BLaER1 treated with 17β-estradiol and CSF1 and Interleukin-3, amounts not matched to agents 10 nM and 100 nM (cell line): ENCODE measurements at regions not wholly inside any gene's neighbourhood (a gene's known extent, or its start where the extent isn't known, plus 50 kb on each side); places are given as distances from the start of the nearest gene placed in this dataset.
"Not testable (repeated sequence)": the region's sequence is repeated elsewhere in the genome, so short reads cannot be mapped to it uniquely, and the experiment has no call there.

Experiments
- H3K27ac ChIP-seq, 11 experiments: shearing (Covaris generic); formaldehyde crosslinking; 2 replicates each; pipeline ENCODE4 v1.8.1; 2022
- H3K27me3 ChIP-seq, 11 experiments: shearing (Covaris generic); formaldehyde crosslinking; 2 replicates each; pipeline ENCODE4 v1.8.1; 2022
- H3K36me3 ChIP-seq, 11 experiments: shearing (Covaris generic); formaldehyde crosslinking; 2 replicates each; pipeline ENCODE4 v1.8.1; 2022
- H3K4me1 ChIP-seq, 10 experiments: shearing (Covaris generic); formaldehyde crosslinking; 2 replicates each; pipeline ENCODE4 v1.8.1; 2022
- H3K4me2 ChIP-seq, 11 experiments: shearing (Covaris generic); formaldehyde crosslinking; 2 replicates each; pipeline ENCODE4 v1.8.1; 2022
- H3K4me3 ChIP-seq, 10 experiments: shearing (Covaris generic); formaldehyde crosslinking; 2 replicates each; pipeline ENCODE4 v1.8.1; 2022
- H3K9ac ChIP-seq, 11 experiments: shearing (Covaris generic); formaldehyde crosslinking; 2 replicates each; pipeline ENCODE4 v1.8.1; 2022
- H3K9me3 ChIP-seq, 11 experiments: shearing (Covaris generic); formaldehyde crosslinking; replicated peaks in 1 of 11; 2 replicates each; pipeline ENCODE4 v1.8.1; 2022
- H4K20me1 ChIP-seq, 11 experiments: shearing (Covaris generic); formaldehyde crosslinking; 2 replicates each; pipeline ENCODE4 v1.8.1; 2022
- Cebpa-rat ChIP-seq, 11 experiments: shearing (Covaris generic); IDR thresholded peaks; 2 replicates each; pipeline ENCODE4 v1.8.1; 2022

- H3K4me1 ChIP-seq: no peaks in the 10 kb centered on the region
- H3K9ac ChIP-seq: no peak overlapping the region
- no peak overlapping the region for H3K27ac ChIP-seq
- H3K9me3 ChIP-seq: no peaks in the 10 kb centered on the region
- no peak overlapping the region for H3K4me2 ChIP-seq
- H3K4me3 ChIP-seq: no peak overlapping the region
- no peak for TF ChIP-seq Cebpa-rat (IDR thresholded peaks at IDR 0.05)
- no peaks in the 10 kb centered on the region for H4K20me1 ChIP-seq
- no peaks in the 10 kb centered on the region for H3K36me3 ChIP-seq
- no peaks in the 10 kb centered on the region for H3K27me3 ChIP-seq
These were observed 398.2 kb upstream of the MYT1L start for GRCh38 chr2:2729246-2729645.

- Histone ChIP-seq H3K36me3 (no peaks in the 10 kb centered on the region), H3K4me2 (no peak overlapping the region), H4K20me1 (no peaks in the 10 kb centered on the region), H3K9me3 (no peaks in the 10 kb centered on the region), H3K27me3 (no peaks in the 10 kb centered on the region), H3K4me3 (no peak overlapping the region), H3K4me1 (no peaks in the 10 kb centered on the region), H3K9ac (no peak overlapping the region), H3K27ac (no peak overlapping the region)
- TF ChIP-seq Cebpa-rat (IDR thresholded peaks at IDR 0.05): no peak
These were observed 397.6 kb upstream of the MYT1L start for GRCh38 chr2:2728635-2729034.

GRCh38 chr2:2727876-2728511 is 396.9 kb upstream of the MYT1L start:
- Histone ChIP-seq H4K20me1 (no peaks in the 10 kb centered on the region), H3K4me2 (no peak overlapping the region), H3K27ac (no peak overlapping the region), H3K9ac (no peak overlapping the region), H3K27me3 (no peaks in the 10 kb centered on the region), H3K36me3 (no peaks in the 10 kb centered on the region), H3K4me1 (no peaks in the 10 kb centered on the region), H3K4me3 (no peak overlapping the region), H3K9me3 (no peaks in the 10 kb centered on the region)
- no peak for TF ChIP-seq Cebpa-rat (IDR thresholded peaks at IDR 0.05)

- no peaks in the 10 kb centered on the region for H3K36me3 ChIP-seq
- H3K4me3 ChIP-seq: no peak overlapping the region
- TF ChIP-seq Cebpa-rat (IDR thresholded peaks at IDR 0.05): no peak
- no peaks in the 10 kb centered on the region for H3K9me3 ChIP-seq
- H3K4me1 ChIP-seq: no peaks in the 10 kb centered on the region
- H3K27me3 ChIP-seq: no peaks in the 10 kb centered on the region
- no peaks in the 10 kb centered on the region; a peak in 1 of 22 replicates for H4K20me1 ChIP-seq
- no peak overlapping the region for H3K27ac ChIP-seq
- no peak overlapping the region for H3K9ac ChIP-seq
- no peak overlapping the region for H3K4me2 ChIP-seq
These were observed 395.1 kb upstream of the MYT1L start for GRCh38 chr2:2726163-2726562.

- Histone ChIP-seq H3K27me3 (no peaks in the 10 kb centered on the region), H3K4me2 (no peak overlapping the region), H3K27ac (no peak overlapping the region), H3K4me1 (no peaks in the 10 kb centered on the region), H3K36me3 (no peaks in the 10 kb centered on the region), H3K4me3 (no peak overlapping the region), H4K20me1 (peaks cover 0 to 6% (median 0%) of the 10 kb centered on the region in 11 experiments; a peak in 2 of 22 replicates), H3K9me3 (no peaks in the 10 kb centered on the region), H3K9ac (no peak overlapping the region)
- no peak for TF ChIP-seq Cebpa-rat (IDR thresholded peaks at IDR 0.05)
These were observed 392.0 kb upstream of the MYT1L start for GRCh38 chr2:2723064-2723463.

- Histone ChIP-seq H3K4me1 (no peaks in the 10 kb centered on the region), H3K4me2 (no peak overlapping the region), H3K9ac (no peak overlapping the region), H3K9me3 (no peaks in the 10 kb centered on the region), H3K4me3 (no peak overlapping the region), H4K20me1 (peaks cover 0 to 6% (median 0%) of the 10 kb centered on the region in 11 experiments; a peak in 2 of 22 replicates), H3K27me3 (no peaks in the 10 kb centered on the region), H3K27ac (no peak overlapping the region), H3K36me3 (no peaks in the 10 kb centered on the region)
- TF ChIP-seq Cebpa-rat (IDR thresholded peaks at IDR 0.05): no peak
These were observed 390.3 kb upstream of the MYT1L start for GRCh38 chr2:2721296-2721835.

GRCh38 chr2:2720806-2721205 is 389.7 kb upstream of the MYT1L start:
- not testable (repeated sequence) for H3K36me3 ChIP-seq, H3K4me1 ChIP-seq, H3K9me3 ChIP-seq, H3K27ac ChIP-seq, H3K9ac ChIP-seq, H3K27me3 ChIP-seq, H4K20me1 ChIP-seq, H3K4me3 ChIP-seq, H3K4me2 ChIP-seq

- Histone ChIP-seq H3K36me3 (no peaks in the 10 kb centered on the region), H3K9me3 (no peaks in the 10 kb centered on the region), H4K20me1 (peaks cover 0 to 6% (median 0%) of the 10 kb centered on the region in 11 experiments; a peak in 2 of 22 replicates), H3K27ac (no peak overlapping the region), H3K4me2 (no peak overlapping the region), H3K27me3 (no peaks in the 10 kb centered on the region), H3K9ac (no peak overlapping the region), H3K4me3 (no peak overlapping the region), H3K4me1 (no peaks in the 10 kb centered on the region)
- TF ChIP-seq Cebpa-rat (IDR thresholded peaks at IDR 0.05): no peak
These were observed 389.3 kb upstream of the MYT1L start for GRCh38 chr2:2720351-2720750.

GRCh38 chr2:2719781-2720180 is 388.7 kb upstream of the MYT1L start:
- Histone ChIP-seq H3K9ac (no peak overlapping the region), H3K27ac (no peak overlapping the region), H3K4me3 (no peak overlapping the region), H4K20me1 (peaks cover 0 to 6% (median 0%) of the 10 kb centered on the region in 11 experiments; a peak in 2 of 22 replicates), H3K9me3 (no peaks in the 10 kb centered on the region), H3K4me2 (no peak overlapping the region), H3K4me1 (no peaks in the 10 kb centered on the region), H3K27me3 (no peaks in the 10 kb centered on the region), H3K36me3 (no peaks in the 10 kb centered on the region)
- TF ChIP-seq Cebpa-rat (IDR thresholded peaks at IDR 0.05): no peak

GRCh38 chr2:2719015-2719414 is 387.9 kb upstream of the MYT1L start:
- 0 out of 22 replicates have a peak, but pooled peaks of 1 of the 11 experiments have one; percentile 29 for TF ChIP-seq Cebpa-rat (IDR thresholded peaks at IDR 0.05)
- Histone ChIP-seq H3K4me3 (no peak overlapping the region), H3K4me1 (peaks cover 0 to 6% (median 0%) of the 10 kb centered on the region in 10 experiments; a peak in 6 of 20 replicates), H3K27ac (no peak overlapping the region), H3K9me3 (no peaks in the 10 kb centered on the region), H3K4me2 (no peak overlapping the region), H3K27me3 (no peaks in the 10 kb centered on the region), H4K20me1 (peaks cover 0 to 6% (median 0%) of the 10 kb centered on the region in 11 experiments; a peak in 2 of 22 replicates), H3K9ac (no peak overlapping the region), H3K36me3 (no peaks in the 10 kb centered on the region)
